ENCODE measurements at regions not wholly inside any gene's neighbourhood (a gene's known extent, or its start where the extent isn't known, plus 50 kb on each side); places are given as distances from the start of the nearest gene placed in this dataset.
"Not testable (repeated sequence)": the region's sequence is repeated elsewhere in the genome, so short reads cannot be mapped to it uniquely, and the experiment has no call there.

DNA sequence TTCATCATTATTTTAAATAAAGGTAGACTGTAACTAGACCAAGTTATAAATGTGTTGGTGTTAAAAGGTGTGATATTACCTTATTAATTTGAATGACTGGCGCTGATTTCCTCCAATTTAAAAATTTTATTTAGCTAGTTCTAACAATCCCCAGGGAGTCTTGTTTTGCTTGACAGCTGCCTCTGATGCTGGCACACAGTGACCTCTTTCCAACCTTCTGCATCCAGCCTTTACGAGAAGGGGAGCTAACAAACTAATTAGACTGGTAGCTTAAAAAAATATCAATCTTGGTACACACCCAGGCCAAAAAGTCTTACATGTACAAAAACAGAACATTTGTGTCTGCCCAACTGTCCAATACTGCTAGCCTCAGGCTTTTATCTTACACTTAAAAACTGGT lies 51.8 kb upstream of the ENPEP start:
- no peak for DNase-seq

DNA sequence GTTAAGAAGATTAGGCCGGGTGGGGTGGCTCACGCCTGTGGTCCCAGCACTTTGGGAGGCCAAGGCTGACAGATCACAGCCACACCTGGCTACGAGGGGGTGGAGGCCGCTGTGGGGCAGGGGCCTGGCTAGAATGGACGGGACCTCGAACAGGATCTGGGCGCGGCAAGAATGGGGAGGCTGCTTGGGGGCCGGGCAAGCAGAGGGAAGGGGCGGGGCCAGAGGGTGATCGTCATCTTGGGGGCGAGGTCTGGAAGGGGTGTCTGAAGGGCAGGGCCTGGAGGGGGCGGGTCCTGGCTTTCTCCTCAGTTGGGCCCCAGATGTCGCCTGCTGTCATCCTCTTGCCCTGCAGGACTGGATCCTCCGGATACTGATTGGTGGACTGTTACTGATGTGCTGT lies 57.3 kb upstream of the ENPEP start:
- no peak for DNase-seq

GRCh38 chr4:110417136-110417535 lies 58.8 kb upstream of the ENPEP start:
- no peak for DNase-seq

GRCh38 chr4:110415478-110415877 lies 60.5 kb upstream of the ENPEP start:
- DNase-seq, result no peak

DNA sequence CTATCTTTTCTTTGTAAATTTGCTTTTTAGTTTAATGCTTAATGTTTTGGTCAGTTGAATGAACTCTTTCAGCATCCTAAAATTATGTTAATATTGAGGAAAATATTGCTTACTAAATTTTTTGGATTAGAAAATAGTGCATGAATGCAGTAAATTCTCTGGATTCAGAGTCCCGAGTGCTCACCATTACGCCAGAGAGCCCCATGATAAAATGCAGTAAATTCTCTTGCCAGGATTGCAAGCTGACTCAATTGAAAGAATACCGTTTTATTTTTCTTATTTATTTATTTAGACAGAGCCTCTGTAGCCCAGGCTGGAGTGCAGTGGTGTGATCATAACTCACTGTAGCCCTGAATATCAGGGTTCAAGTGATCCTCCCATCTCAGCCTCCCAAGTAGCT lies 60.9 kb upstream of the ENPEP start:
- no peak for DNase-seq

DNA sequence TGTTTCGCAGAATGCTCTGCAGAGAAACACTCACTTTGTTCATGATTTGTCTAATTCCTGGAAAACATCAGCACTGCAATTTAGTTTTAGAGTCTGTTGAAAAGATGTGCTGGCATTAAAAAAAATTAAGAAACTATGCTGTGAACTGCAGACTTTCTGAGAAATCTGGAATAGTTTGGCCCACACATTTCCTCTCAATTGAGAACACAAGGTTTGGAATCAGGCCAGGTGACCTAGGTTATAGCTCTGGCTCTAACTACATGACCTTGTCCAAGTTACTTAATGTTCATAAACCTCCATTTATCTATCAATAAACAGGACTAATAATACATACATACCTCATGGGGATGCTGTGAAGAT lies 61.4 kb upstream of the ENPEP start:
- DNase-seq, result no peak

DNA sequence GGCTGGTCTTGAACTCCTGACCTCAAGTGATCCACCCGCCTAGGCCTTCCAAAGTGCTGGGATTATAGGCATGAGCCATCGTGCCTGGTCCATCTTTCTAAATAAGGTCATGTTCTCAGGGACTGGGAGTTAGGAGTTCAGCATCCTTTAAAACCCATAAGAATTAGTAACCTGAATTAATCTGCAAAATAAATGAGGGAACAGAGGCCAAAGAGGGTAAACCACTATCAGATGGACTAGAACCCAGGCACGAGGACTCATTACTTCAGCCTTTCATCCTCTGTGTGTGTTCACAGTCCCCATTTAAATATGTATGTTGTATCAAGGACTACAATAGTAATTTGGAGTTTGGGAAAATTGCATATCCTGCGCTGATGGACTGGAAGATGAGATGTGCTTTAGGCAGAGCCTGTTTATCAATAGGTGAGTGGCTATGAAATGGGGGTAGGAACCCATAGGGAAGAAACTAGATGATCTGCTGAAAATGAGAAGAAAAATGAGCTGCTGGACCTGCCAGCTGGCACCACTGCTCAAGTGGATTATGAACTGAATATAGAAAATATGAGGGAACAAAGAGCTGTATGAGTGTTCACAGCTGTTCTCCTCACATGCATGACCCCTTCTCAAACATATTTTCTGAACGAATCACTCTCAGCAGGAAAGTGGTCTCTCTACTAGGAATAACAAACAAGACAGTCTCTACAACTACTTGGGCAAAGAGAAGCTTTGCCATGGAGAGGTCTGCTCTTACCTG lies 62.0 kb upstream of the ENPEP start:
- DNase-seq, result not testable (repeated sequence)

- no peak for DNase-seq
These were observed 63.4 kb upstream of the ENPEP start for GRCh38 chr4:110412354-110413065.

- no peak for DNase-seq
These were observed 64.4 kb upstream of the ENPEP start for GRCh38 chr4:110411574-110412011.

DNA sequence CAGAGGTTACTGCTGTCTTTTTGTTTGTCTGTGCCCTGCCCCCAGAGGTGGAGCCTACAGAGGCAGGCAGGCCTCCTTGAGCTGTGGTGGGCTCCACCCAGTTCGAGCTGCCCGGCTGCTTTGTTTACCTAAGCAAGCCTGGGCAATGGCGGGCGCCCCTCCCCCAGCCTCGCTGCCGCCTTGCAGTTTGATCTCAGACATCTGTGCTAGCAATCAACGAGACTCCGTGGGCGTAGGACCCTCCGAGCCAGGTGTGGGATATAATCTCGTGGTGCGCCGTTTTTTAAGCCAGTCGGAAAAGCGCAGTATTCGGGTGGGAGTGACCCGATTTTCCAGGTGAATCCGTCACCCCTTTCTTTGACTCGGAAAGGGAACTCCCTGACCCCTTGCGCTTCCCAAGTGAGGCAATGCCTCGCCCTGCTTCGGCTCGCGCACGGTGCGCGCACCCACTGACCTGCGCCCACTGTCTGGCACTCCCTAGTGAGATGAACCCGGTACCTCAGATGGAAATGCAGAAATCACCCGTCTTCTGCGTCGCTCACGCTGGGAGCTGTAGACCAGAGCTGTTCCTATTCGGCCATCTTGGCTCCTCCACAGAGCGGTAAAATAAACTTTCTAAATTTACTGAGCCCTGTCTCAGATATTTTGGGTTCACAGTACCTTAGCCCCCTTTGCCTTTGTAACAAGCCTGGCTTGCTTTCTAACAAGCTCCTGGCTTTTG lies 64.9 kb upstream of the ENPEP start:
- not testable (repeated sequence) for DNase-seq

DNA sequence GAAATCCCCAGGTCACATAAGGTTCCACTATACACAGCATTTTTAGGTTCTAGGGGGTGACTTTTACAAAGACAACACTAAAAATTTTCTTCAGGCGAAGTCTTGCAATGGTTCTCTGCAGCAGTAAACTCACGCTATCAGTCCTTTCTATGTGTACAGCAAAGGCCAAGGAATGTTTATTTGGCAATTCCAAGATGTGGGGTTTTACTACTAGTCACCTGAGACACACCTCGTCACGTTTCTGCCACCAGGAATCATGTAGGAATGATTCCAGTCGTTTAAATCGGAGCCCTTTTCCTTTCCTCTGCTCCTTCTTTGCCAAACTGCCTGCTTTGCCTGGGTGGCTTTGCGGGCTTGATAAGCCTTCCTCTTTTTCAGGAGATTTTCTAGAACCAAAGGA lies 75.9 kb upstream of the ENPEP start:
- DNase-seq, result no peak

- not testable (repeated sequence) for DNase-seq
These were observed 76.9 kb upstream of the ENPEP start for GRCh38 chr4:110399046-110399445.

GRCh38 chr4:110396963-110397362 lies 79.0 kb upstream of the ENPEP start:
- no peak for DNase-seq

DNA sequence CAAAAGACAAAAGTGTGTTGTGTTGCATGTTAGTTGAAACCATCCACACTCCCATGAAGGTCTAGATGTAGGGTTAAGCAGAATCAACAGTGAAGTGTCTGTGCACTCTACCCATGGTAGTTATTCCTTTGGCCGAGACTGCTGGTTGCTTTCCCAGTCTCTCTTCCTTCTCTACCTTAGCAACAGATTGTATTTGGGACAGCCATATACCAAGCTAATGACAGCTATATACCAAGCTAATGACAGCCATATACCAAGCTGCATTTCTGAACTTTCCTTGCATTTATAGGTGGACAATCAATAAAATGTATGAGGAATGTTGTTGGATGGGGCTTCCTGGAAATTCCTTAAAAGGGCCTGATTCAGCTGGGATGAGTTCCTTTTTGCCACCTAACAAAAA lies 80.5 kb upstream of the ENPEP start:
- no peak for DNase-seq

GRCh38 chr4:110394871-110395270 lies 81.1 kb upstream of the ENPEP start:
- DNase-seq, result no peak

- no peak for DNase-seq
These were observed 94.2 kb upstream of the ENPEP start for GRCh38 chr4:110381784-110382183.

DNA sequence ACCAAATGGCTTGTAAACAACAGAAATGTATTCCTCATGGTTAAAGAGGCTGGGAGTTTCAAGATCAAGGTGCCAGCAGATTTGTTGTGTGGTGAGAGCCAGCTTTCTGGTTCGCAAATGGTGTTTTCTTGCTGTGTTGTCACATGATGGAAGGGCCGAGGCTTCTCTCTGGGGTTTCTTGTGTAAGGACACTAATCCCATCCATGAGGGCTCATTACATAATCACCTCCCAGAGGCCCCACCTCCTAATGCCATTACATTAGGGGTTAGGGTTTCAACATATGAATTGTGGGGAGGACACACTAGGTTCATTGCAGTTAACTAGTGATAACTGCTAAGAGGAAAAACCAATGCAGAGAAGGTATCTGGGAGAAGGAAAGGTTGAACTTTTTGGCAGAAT lies 103.5 kb upstream of the ENPEP start:
- DNase-seq, result no peak

DNA sequence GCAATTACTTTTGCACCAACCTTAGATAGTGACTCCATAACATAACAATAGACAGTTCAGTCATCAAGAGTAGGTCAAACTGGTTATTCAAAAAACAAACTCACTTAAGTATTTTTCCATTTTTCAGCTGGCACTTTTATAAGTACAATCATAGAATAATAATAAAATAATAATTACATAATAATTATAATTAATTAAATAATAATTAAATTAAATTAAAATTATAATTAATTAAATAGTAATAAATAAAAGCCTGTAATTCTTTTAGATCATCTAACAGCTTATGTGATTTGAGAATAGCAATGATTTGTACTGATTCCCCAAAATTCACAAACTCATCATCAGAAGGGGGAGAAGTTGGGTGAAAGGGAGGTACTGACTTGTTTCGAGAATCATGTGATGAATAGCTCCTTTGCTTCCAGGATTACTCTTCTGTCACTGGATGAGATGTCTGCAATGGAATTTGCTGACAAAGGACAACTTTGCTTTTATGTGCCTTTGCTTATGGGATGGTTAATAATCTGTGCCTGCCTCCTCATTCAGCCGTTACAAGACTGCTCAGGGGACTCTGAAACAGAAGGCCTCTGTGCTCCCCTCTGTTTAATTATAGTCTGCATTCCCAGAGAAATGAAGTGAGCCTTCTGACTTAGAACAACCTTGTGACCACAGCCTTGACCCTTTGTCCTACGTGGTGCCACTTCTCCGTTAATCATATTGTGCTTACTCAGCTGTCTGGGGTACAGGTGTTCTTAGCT lies 104.8 kb upstream of the ENPEP start:
- no peak for DNase-seq

DNA sequence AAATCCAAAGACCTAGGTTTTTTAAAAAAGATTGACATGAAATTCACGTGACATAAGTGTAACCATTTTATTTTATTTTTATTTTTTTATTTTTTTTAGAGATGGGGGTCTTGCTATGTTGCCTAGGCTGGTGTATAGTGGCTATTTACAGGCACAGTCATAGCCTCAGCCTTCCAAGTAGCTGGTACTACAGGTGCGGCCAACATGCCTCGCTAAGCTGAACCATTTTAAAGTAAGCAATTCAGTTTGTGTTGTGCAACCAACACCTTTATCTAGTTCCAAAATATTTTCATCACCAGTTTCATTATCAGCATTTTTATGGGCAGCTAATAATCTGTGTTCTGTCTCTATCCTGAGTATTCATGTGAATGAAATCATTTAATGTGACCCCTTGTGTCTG lies 107.5 kb upstream of the ENPEP start:
- no peak for DNase-seq

DNA sequence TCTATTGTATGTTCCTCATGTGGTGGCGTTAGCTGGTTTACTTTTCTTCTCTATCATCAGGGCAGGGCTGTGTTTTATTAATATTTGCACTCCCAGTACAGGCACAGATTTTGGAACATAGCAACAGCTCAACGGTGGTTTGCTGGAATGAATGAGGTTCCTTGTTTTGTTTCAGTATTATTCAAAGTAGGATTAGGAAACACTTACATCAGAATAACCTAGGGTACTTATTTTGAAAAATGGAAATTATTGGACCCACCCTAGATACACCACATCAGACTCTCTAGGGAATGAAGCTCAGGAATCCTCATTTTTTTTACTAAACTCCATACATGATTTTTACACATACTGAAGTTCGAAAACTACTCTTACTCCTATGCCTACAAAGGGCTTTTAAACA lies 108.8 kb upstream of the ENPEP start:
- DNase-seq, result no peak

DNA sequence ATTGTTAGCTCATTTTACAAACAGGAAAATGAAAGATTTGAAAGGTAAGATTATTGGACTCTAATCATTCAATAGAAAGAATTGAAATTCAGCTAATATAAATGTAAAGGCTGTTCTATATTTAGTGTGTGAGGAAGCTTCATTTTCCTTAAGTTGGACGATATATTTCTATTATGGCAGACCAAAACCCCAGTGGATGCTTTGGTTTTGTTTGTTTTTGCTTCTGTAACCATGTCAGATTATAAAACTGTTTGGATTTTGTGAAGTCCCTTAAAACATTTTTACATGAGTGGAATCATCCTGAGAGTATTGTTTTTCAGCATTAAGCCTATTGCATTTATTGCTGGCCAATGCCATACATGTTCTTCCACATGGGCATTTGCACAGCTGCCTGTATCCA lies 110.2 kb upstream of the ENPEP start:
- no peak for DNase-seq

GRCh38 chr4:110364911-110365520 lies 110.9 kb upstream of the ENPEP start:
- DNase-seq, result no peak

- no peak for DNase-seq
These were observed 114.0 kb upstream of the ENPEP start for GRCh38 chr4:110361921-110362320.
